Breast epithelium (tissue), 3 donors: ENCODE measurements at regions not wholly inside any gene's neighbourhood (a gene's known extent, or its start where the extent isn't known, plus 50 kb on each side); places are given as distances from the start of the nearest gene placed in this dataset.

ENCODE experiments used
- POLR2AphosphoS5 ChIP-seq, 3 donors: sonication (generic); formaldehyde crosslinking; IDR thresholded peaks; one replicate each; pipeline ENCODE4 v1.6.1; 2017; ENCODE audit warnings: antibody characterized with exemption in 3 of 3
- TF ChIP-seq, protein P1 (sequence below), 3 donors: fragments of 450-650 bp; IDR thresholded peaks; one replicate each; pipeline ENCODE4 v1.5.1; 2016 to 2017; ENCODE audit warnings: antibody characterized with exemption in 3 of 3, mild to moderate bottlenecking in 3 of 3, moderate library complexity in 3 of 3

DNA sequence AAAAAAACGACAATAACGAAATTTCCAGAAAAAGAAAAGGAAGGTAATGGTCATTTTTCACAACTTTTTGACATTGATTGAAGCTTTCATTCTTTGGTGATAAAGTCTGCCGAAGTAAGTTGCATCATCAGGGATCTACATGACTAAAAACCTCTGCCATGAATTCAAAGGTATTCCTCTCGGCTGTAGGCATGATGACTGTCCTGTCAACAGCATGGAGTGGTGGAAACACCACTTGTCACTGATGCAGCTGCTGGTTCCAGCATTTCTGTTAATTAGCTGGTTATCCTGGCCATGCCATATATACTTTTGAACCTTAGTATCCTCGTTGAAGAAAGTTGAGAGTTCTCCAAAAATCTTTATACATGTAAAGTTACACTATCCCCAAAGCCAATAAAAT, 859.0 kb upstream of the ARPP21 start:
- TF ChIP-seq, protein P1, sequence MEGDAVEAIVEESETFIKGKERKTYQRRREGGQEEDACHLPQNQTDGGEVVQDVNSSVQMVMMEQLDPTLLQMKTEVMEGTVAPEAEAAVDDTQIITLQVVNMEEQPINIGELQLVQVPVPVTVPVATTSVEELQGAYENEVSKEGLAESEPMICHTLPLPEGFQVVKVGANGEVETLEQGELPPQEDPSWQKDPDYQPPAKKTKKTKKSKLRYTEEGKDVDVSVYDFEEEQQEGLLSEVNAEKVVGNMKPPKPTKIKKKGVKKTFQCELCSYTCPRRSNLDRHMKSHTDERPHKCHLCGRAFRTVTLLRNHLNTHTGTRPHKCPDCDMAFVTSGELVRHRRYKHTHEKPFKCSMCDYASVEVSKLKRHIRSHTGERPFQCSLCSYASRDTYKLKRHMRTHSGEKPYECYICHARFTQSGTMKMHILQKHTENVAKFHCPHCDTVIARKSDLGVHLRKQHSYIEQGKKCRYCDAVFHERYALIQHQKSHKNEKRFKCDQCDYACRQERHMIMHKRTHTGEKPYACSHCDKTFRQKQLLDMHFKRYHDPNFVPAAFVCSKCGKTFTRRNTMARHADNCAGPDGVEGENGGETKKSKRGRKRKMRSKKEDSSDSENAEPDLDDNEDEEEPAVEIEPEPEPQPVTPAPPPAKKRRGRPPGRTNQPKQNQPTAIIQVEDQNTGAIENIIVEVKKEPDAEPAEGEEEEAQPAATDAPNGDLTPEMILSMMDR (IDR thresholded peaks at IDR 0.05): no peak
- TF ChIP-seq POLR2AphosphoS5 (IDR thresholded peaks at IDR 0.05): no peak
